Thyroid gland (tissue), 4 donors: ENCODE measurements at regions not wholly inside any gene's neighbourhood (a gene's known extent, or its start where the extent isn't known, plus 50 kb on each side); places are given as distances from the start of the nearest gene placed in this dataset.

ENCODE experiments used
- DNase-seq, 2 donors: peaks; one replicate each; pipeline ENCODE4 v3.0.0-alpha.2; 2019
- H3K27ac ChIP-seq, 3 donors: fragments of 200-600 bp; sonication (generic); 1 replicate in 2 of 3; 2 replicates in 1 of 3; pipeline ENCODE4 v1.5.1; 2016 to 2019; ENCODE audit warnings: mild to moderate bottlenecking in 1 of 3, moderate library complexity in 1 of 3
- H3K27me3 ChIP-seq: fragments of 200-600 bp; sonication (generic); one replicate; pipeline ENCODE4 v1.5.1; 2019
- H3K36me3 ChIP-seq, 2 donors: fragments of 200-600 bp; sonication (generic); one replicate each; pipeline ENCODE4 v1.5.1; 2016 to 2019
- H3K4me1 ChIP-seq, 2 donors: fragments of 200-600 bp; sonication (generic); one replicate each; pipeline ENCODE4 v1.5.1; 2017 to 2019
- H3K4me3 ChIP-seq, 3 donors: fragments of 200-600 bp; sonication (generic); replicated peaks in 1 of 3; 1 replicate in 2 of 3; 2 replicates in 1 of 3; pipeline ENCODE4 v1.5.1; 2016; ENCODE audit warnings: mild to moderate bottlenecking in 1 of 3
- H3K9me3 ChIP-seq: fragments of 200-600 bp; sonication (generic); one replicate; pipeline ENCODE4 v1.5.1; 2017
- POLR2A ChIP-seq, 2 donors: fragments of 450-650 bp; IDR thresholded peaks; one replicate each; pipeline ENCODE4 v1.6.1; 2017; ENCODE audit warnings: antibody characterized with exemption in 2 of 2, mild to moderate bottlenecking in 2 of 2, moderate library complexity in 1 of 2
- WGBS, 2 donors: methylation state at CpG; one replicate each; pipeline ENCODE4 v1.1.5; 2017; 5-methylcytosine and 5-hydroxymethylcytosine counted together
- intact Hi-C: fragments of 100-400 bp; cut with DNase I; formaldehyde crosslinking; loops from one replicate; pipeline ENCODE4 v1.15.1; 2023
- TF ChIP-seq, protein P1 (sequence below), 6 experiments: fragments of 200-600 bp in 3 of 6; fragments of 450-650 bp in 3 of 6; sonication (generic) in 3 of 6; IDR thresholded peaks; one replicate each; pipeline ENCODE4 v1.5.1; 2016 to 2019; ENCODE audit warnings: antibody characterized with exemption in 6 of 6, mild to moderate bottlenecking in 2 of 6, inconsistent platforms in 1 of 6, moderate library complexity in 1 of 6

DNA sequence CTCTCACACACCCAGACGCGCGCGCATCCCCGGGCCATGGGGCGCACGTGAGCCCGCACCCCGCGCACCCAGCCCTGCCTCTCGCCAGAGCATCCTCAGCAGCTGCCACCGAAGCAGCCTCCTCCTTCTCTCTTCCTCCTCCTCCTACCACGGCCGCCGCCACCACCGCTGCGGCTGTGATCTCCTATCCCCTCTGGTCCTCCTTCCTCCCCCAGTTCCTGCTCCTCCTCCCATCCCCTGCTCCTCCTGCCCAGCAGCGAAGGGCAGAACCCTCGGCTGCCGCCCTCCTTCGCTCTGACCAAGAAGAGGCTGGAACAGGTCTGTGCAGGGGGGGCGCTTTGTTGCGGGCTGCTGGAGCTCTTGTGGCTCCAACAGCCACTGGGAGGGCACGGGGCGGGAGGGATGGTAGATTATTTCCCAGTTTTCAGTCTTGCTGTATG, 148.7 kb upstream of the CHRDL1 start:
- Histone ChIP-seq H3K4me3 (peak overlapping the region in 2 of 3 donors; percentile 15), H3K9me3 (no peaks in the 10 kb centered on the region), H3K4me1 (peaks cover 6 to 17% of the 10 kb centered on the region in 2 donors), H3K36me3 (no peaks in the 10 kb centered on the region), H3K27me3 (no peaks in the 10 kb centered on the region), H3K27ac (peak overlapping the region; percentile 60 to 84 (median 70))
- intact Hi-C loops: no loop called here
- peak in 1 of 2 donors; percentile 63 for TF ChIP-seq POLR2A (IDR thresholded peaks at IDR 0.05)
- TF ChIP-seq, protein P1, sequence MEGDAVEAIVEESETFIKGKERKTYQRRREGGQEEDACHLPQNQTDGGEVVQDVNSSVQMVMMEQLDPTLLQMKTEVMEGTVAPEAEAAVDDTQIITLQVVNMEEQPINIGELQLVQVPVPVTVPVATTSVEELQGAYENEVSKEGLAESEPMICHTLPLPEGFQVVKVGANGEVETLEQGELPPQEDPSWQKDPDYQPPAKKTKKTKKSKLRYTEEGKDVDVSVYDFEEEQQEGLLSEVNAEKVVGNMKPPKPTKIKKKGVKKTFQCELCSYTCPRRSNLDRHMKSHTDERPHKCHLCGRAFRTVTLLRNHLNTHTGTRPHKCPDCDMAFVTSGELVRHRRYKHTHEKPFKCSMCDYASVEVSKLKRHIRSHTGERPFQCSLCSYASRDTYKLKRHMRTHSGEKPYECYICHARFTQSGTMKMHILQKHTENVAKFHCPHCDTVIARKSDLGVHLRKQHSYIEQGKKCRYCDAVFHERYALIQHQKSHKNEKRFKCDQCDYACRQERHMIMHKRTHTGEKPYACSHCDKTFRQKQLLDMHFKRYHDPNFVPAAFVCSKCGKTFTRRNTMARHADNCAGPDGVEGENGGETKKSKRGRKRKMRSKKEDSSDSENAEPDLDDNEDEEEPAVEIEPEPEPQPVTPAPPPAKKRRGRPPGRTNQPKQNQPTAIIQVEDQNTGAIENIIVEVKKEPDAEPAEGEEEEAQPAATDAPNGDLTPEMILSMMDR (IDR thresholded peaks at IDR 0.05): no peak
- DNase-seq: peak; percentile 77 to 79
- 0% methylated on average over 8 to 25 of the region's 25 CpGs for WGBS, 2 donors

DNA sequence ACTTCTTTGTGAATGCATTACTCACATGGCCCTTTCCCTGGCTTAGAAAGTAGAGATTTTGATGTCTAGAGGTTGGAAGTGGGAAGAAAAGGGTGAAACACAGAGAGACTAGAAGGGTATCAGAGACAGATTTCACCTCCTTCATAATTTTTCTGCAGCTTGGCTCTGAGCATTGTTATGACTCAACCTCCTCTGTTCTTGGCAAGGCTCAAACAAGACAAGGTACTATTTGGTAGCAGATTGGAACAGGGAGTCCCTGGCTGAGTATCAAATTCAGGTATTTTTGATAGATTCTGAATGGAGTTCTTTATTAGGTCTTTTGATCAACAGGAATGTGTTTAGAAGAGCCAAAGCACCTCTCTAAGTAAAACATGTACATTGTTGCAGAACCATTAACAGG, 146.3 kb upstream of the CHRDL1 start:
- no peaks in the 10 kb centered on the region for H3K36me3 ChIP-seq
- peak overlapping the region; percentile 75 to 95 (median 75) for H3K27ac ChIP-seq
- no peaks in the 10 kb centered on the region for H3K9me3 ChIP-seq
- DNase-seq: peak; percentile 23 to 31
- no peak overlapping the region for H3K4me3 ChIP-seq
- peak in 1 of 2 donors; percentile 36 for TF ChIP-seq POLR2A (IDR thresholded peaks at IDR 0.05)
- TF ChIP-seq, protein P1 (IDR thresholded peaks at IDR 0.05): no peak
- no peaks in the 10 kb centered on the region for H3K27me3 ChIP-seq
- peaks cover 6 to 17% of the 10 kb centered on the region in 2 donors for H3K4me1 ChIP-seq
- intact Hi-C loops: no loop called here

DNA sequence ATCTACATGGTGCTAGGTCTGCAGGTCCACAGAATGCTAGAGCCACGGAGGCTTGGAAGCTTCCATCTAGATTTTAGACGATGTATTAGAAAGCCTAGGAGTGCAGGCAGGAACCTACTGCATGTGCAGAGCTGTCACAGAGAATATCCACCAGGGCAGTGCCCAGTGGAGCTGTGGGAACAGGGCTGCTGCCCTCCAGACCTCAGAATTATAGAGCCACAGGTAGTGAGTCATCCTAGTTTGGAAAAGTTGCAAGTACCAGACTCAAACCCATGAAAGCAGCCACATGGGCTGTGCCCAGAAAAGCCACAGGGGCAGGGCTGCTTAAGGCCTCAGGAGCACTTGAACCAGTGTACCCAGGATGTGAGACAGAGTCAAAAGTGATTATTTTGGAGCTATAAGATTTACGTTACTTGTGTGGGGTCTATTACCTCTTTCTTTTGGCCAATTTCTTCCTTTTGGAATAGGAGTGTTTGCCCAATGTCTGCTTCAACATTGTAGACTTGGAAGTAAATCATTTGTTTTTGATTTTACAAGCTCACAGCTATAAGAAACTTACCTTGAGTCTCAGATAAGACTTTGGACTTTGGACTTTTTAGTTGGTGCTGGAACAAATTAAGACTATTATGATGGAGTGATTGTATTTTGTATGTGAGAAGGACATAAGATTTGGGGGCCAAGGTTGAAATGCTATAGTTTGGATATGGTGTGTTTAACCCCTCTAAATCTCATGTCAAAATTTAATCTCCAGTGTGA, 143.5 kb upstream of the CHRDL1 start:
- no peak overlapping the region for H3K27ac ChIP-seq
- no peaks in the 10 kb centered on the region for H3K27me3 ChIP-seq
- no peaks in the 10 kb centered on the region for H3K9me3 ChIP-seq
- WGBS, 2 donors: 88 to 92% methylated on average over 2 to 3 of the region's 3 CpGs
- no peak overlapping the region for H3K4me3 ChIP-seq
- TF ChIP-seq POLR2A (IDR thresholded peaks at IDR 0.05): no peak
- TF ChIP-seq, protein P1 (IDR thresholded peaks at IDR 0.05): no peak
- intact Hi-C loops: no loop called here
- peaks cover 6 to 17% of the 10 kb centered on the region in 2 donors for H3K4me1 ChIP-seq
- DNase-seq: no peak
- no peaks in the 10 kb centered on the region for H3K36me3 ChIP-seq

DNA sequence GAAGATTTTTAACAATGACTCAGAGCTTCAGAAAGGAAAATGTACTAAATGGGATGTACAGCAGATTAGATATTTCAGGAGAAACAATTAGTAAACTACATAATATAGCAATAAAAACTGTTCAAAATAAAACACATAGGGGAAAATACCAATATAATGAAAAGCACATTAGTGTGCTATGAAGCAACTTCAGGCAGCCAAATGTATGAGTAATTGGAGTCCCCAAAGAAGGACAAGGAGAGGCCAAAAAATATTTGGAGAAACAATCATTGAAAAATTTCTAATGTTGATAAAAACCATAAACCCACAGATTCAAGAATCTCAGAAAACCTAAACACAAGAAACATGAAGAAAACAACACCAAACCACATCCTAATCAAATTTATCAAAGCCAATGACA, 129.3 kb upstream of the CHRDL1 start:
- DNase-seq: no peak
- H3K4me1 ChIP-seq: no peaks in the 10 kb centered on the region
- TF ChIP-seq, protein P1 (IDR thresholded peaks at IDR 0.05): no peak
- no peak for TF ChIP-seq POLR2A (IDR thresholded peaks at IDR 0.05)
- no peaks in the 10 kb centered on the region for H3K27me3 ChIP-seq
- intact Hi-C loops: no loop called here
- no peak overlapping the region for H3K4me3 ChIP-seq
- no peaks in the 10 kb centered on the region for H3K9me3 ChIP-seq
- H3K36me3 ChIP-seq: no peaks in the 10 kb centered on the region
- no peak overlapping the region for H3K27ac ChIP-seq

DNA sequence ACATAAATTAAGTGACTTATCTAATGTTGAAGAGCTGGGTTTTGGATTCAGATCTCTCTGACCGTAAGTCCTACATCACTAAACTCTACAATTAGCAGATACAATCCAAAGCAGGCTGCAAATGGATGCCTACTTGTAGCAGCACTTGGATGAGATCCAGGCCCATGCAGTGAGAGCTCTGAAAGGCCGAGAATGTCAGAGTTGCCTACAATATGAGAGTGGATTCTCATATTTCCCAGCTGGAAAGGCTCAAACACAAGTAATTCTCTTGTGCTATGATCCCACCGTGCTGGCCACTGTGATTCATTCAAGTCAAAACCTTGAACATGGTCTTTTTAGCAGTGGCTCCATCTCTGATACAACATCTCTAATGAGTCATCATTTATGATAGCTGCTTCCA, 125.4 kb upstream of the CHRDL1 start:
- H3K9me3 ChIP-seq: no peaks in the 10 kb centered on the region
- H3K4me3 ChIP-seq: no peak overlapping the region
- intact Hi-C loops: no loop called here
- TF ChIP-seq, protein P1 (IDR thresholded peaks at IDR 0.05): no peak
- TF ChIP-seq POLR2A (IDR thresholded peaks at IDR 0.05): no peak
- H3K36me3 ChIP-seq: no peaks in the 10 kb centered on the region
- no peak overlapping the region for H3K27ac ChIP-seq
- no peaks in the 10 kb centered on the region for H3K27me3 ChIP-seq
- H3K4me1 ChIP-seq: peaks cover 2 to 4% of the 10 kb centered on the region in 2 donors
- 57 to 62% methylated on average over 3 of the region's 3 CpGs for WGBS, 2 donors
- peak; percentile 3 to 9 for DNase-seq
